Neural cell (in vitro differentiated cells): ENCODE measurements at regions not wholly inside any gene's neighbourhood (a gene's known extent, or its start where the extent isn't known, plus 50 kb on each side); places are given as distances from the start of the nearest gene placed in this dataset.

Experiments
- H2AFZ ChIP-seq: fragments of 200-600, 300-800 bp; sonication (generic), shearing (Covaris generic); 2 replicates; pipeline ENCODE4 v1.6.0; 2014; ENCODE audit warnings: low read depth, mild to moderate bottlenecking, antibody characterized with exemption, low read length, moderate library complexity
- H3F3A ChIP-seq: fragments of 200-600 bp; shearing (Covaris generic); 2 replicates; pipeline ENCODE4 v1.6.1; 2016; ENCODE audit warnings: mild to moderate bottlenecking, moderate library complexity, mixed read lengths, antibody characterized with exemption, low read length; ENCODE audit not compliant: insufficient read depth, poor library complexity, severe bottlenecking
- H3K27ac ChIP-seq: fragments of 200-600, 300-800 bp; sonication (generic), shearing (Covaris generic); 2 replicates; pipeline ENCODE4 v1.5.1; 2014; ENCODE audit warnings: mild to moderate bottlenecking, low read length, moderate library complexity
- H3K27me3 ChIP-seq: fragments of 300-800, 200-600 bp; sonication (generic), shearing (Covaris generic); 2 replicates; pipeline ENCODE4 v1.6.0; 2014; ENCODE audit warnings: mild to moderate bottlenecking, low read depth, low read length, moderate library complexity; ENCODE audit not compliant: insufficient read depth
- H3K36me3 ChIP-seq: fragments of 300-800, 200-600 bp; sonication (generic), shearing (Covaris generic); 2 replicates; pipeline ENCODE4 v1.5.1; 2014; ENCODE audit warnings: mild to moderate bottlenecking, antibody characterized with exemption, low read length, moderate library complexity; ENCODE audit not compliant: insufficient read depth
- H3K4me2 ChIP-seq: fragments of 300-800, 200-600 bp; sonication (generic), shearing (Covaris generic); 2 replicates; pipeline ENCODE4 v1.6.0; 2014; ENCODE audit warnings: mild to moderate bottlenecking, low read length
- H3K4me3 ChIP-seq: fragments of 300-800, 200-600 bp; sonication (generic), shearing (Covaris generic); 2 replicates; pipeline ENCODE4 v1.5.1; 2014; ENCODE audit warnings: mild to moderate bottlenecking, low read length, moderate library complexity
- H3K79me2 ChIP-seq: fragments of 200-600 bp; shearing (Covaris generic); replicated peaks from 2 replicates; pipeline ENCODE4 v1.6.0; 2014; ENCODE audit warnings: mild to moderate bottlenecking, low read length, moderate library complexity; ENCODE audit not compliant: insufficient read depth
- H3K9ac ChIP-seq: fragments of 300-800, 200-600 bp; sonication (generic), shearing (Covaris generic); 2 replicates; pipeline ENCODE4 v1.6.1; 2016; ENCODE audit warnings: mild to moderate bottlenecking, low read length, mixed read lengths
- H3K9me2 ChIP-seq: fragments of 200-600 bp; shearing (Covaris generic); 2 replicates; pipeline ENCODE4 v1.6.1; 2016; ENCODE audit warnings: mild to moderate bottlenecking, low read length, mixed read lengths; ENCODE audit not compliant: insufficient read depth
- H3K9me3 ChIP-seq: fragments of 200-600, 300-800 bp; sonication (generic), shearing (Covaris generic); 2 replicates; pipeline ENCODE4 v1.6.1; 2016; ENCODE audit warnings: mild to moderate bottlenecking, mixed run types, low read length, moderate library complexity, mixed read lengths
- H4K20me1 ChIP-seq: fragments of 200-600 bp; shearing (Covaris generic); 2 replicates; pipeline ENCODE4 v1.6.1; 2016; ENCODE audit warnings: mild to moderate bottlenecking, mixed run types; ENCODE audit not compliant: insufficient read depth
- EP300 ChIP-seq: fragments of 450-650 bp; conservative IDR thresholded peaks from 2 replicates; pipeline ENCODE4 v1.6.1; 2014; ENCODE audit warnings: antibody characterized with exemption, mild to moderate bottlenecking, moderate library complexity; ENCODE audit not compliant: poor library complexity, severe bottlenecking
- EZH2 ChIP-seq: fragments of 200-600, 300-800 bp; shearing (Covaris generic), sonication (generic); IDR thresholded peaks from 2 replicates; pipeline ENCODE4 v1.6.1; 2014; ENCODE audit warnings: antibody characterized with exemption, low read length, borderline replicate concordance, mild to moderate bottlenecking; ENCODE audit not compliant: insufficient read depth, poor library complexity, severe bottlenecking
- MXI1 ChIP-seq: fragments of 450-650 bp; conservative IDR thresholded peaks from 2 replicates; pipeline ENCODE4 v1.6.1; 2014; ENCODE audit warnings: antibody characterized with exemption, mild to moderate bottlenecking; ENCODE audit not compliant: poor library complexity, severe bottlenecking
- POLR2AphosphoS5 ChIP-seq: IDR thresholded peaks from 2 replicates; pipeline ENCODE4 v1.6.1; 2012
- RAD21 ChIP-seq: fragments of 450-650 bp; conservative IDR thresholded peaks from 2 replicates; pipeline ENCODE4 v1.6.1; 2014; ENCODE audit warnings: antibody characterized with exemption, mild to moderate bottlenecking, moderate library complexity
- REST ChIP-seq: IDR thresholded peaks from 2 replicates; pipeline ENCODE4 v1.6.1; 2012; ENCODE audit warnings: borderline replicate concordance
- SMC3 ChIP-seq: fragments of 450-650 bp; conservative IDR thresholded peaks from 2 replicates; pipeline ENCODE4 v1.6.1; 2014; ENCODE audit warnings: antibody characterized with exemption, mild to moderate bottlenecking, moderate library complexity; ENCODE audit not compliant: poor library complexity
- TAF1 ChIP-seq: IDR thresholded peaks from 2 replicates; pipeline ENCODE4 v1.6.1; 2012; ENCODE audit warnings: low read depth
- TF ChIP-seq, protein P1 (sequence below): fragments of 450-650 bp; IDR thresholded peaks from 2 replicates; pipeline ENCODE4 v1.5.1; 2014; ENCODE audit warnings: antibody characterized with exemption, mild to moderate bottlenecking, moderate library complexity; ENCODE audit not compliant: poor library complexity, severe bottlenecking

- Histone ChIP-seq H3K36me3 (no peaks in the 10 kb centered on the region), H3K27me3 (no peaks in the 10 kb centered on the region), H3K9me3 (no peaks in the 10 kb centered on the region), H3K27ac (peak overlapping the region; percentile 0), H3K9ac (no peak overlapping the region), H3F3A (no peaks in the 10 kb centered on the region), H2AFZ (no peak overlapping the region), H3K4me2 (no peak overlapping the region), H3K4me3 (no peak overlapping the region), H3K9me2 (no peaks in the 10 kb centered on the region), H4K20me1 (no peaks in the 10 kb centered on the region), H3K79me2 (no peaks in the 10 kb centered on the region)
- no peak for TF ChIP-seq SMC3
- TF ChIP-seq TAF1, result no peak
- TF ChIP-seq RAD21, result no peak
- TF ChIP-seq, protein P1, sequence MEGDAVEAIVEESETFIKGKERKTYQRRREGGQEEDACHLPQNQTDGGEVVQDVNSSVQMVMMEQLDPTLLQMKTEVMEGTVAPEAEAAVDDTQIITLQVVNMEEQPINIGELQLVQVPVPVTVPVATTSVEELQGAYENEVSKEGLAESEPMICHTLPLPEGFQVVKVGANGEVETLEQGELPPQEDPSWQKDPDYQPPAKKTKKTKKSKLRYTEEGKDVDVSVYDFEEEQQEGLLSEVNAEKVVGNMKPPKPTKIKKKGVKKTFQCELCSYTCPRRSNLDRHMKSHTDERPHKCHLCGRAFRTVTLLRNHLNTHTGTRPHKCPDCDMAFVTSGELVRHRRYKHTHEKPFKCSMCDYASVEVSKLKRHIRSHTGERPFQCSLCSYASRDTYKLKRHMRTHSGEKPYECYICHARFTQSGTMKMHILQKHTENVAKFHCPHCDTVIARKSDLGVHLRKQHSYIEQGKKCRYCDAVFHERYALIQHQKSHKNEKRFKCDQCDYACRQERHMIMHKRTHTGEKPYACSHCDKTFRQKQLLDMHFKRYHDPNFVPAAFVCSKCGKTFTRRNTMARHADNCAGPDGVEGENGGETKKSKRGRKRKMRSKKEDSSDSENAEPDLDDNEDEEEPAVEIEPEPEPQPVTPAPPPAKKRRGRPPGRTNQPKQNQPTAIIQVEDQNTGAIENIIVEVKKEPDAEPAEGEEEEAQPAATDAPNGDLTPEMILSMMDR, result no peak
Observed at GRCh38 chr15:37586976-37587375, 347.5 kb upstream of the TMCO5A start.

DNA sequence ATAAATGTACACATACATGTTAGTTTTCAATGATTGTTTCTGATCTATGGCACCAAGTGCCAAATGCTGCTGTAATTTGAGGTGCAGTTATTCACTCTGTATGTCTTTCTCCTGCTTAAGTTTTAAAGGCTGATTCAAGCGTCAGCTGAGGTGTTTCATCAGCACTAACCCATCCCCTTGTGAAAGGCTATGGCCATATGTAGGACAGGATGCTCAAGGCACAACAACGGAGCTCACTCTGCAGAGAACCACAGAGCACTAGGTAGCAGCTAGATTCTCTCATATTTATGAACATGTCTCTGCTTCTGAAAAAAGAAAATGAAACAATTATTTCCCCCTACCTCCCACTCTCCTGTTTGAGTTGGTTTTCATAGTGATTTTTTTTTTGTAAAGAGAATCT, 340.0 kb upstream of the TMCO5A start:
- Histone ChIP-seq H3K27me3 (no peaks in the 10 kb centered on the region), H2AFZ (no peak overlapping the region), H3K9me3 (no peaks in the 10 kb centered on the region), H3K27ac (peak overlapping the region; percentile 45), H3K9me2 (no peaks in the 10 kb centered on the region), H3K4me3 (no peak overlapping the region), H3K79me2 (peaks cover 22% of the 10 kb centered on the region), H3K4me2 (no peak overlapping the region), H4K20me1 (no peaks in the 10 kb centered on the region), H3F3A (no peaks in the 10 kb centered on the region), H3K36me3 (no peaks in the 10 kb centered on the region), H3K9ac (no peak overlapping the region)
- TF ChIP-seq POLR2AphosphoS5, result no peak
- no peak for TF ChIP-seq REST
- TF ChIP-seq MXI1, result no peak
- TF ChIP-seq, protein P1, result no peak
- TF ChIP-seq SMC3, result no peak
- TF ChIP-seq TAF1, result no peak
- no peak for TF ChIP-seq EP300
- TF ChIP-seq EZH2, result no peak
- no peak for TF ChIP-seq RAD21
